IMR-90 (cell line): ENCODE measurements at regions not wholly inside any gene's neighbourhood (a gene's known extent, or its start where the extent isn't known, plus 50 kb on each side); places are given as distances from the start of the nearest gene placed in this dataset.

Experiments used
- ATAC-seq: fragments of 200-7000 bp; cut with Tn5 transposase; 2 replicates; pipeline ENCODE4 v1.9.1; 2020; ENCODE audit warnings: low read depth, mild to moderate bottlenecking, moderate library complexity
- BruUV-seq: library from RNA; stranded (reverse); fragments of 400-500 nt; replicated peaks from 2 replicates; lab custom pipeline; 2021; lab: Mats Ljungman, UMichigan
- CTCF ChIA-PET: fragments of 300-600 bp; formaldehyde crosslinking; extraction: SDS; loops from one replicate; lab custom pipeline; 2021; ENCODE audit warnings: antibody characterized with exemption; lab: Yijun Ruan, JAX
- POLR2A ChIA-PET: fragments of 300-600 bp; sonication (Branson Sonifier 250); formaldehyde crosslinking; loops from one replicate; lab custom pipeline; 2022; ENCODE audit warnings: antibody characterized with exemption; ENCODE audit not compliant: unreplicated experiment; lab: Charles Lee
- DNase-seq: peaks from one replicate; pipeline ENCODE4 v3.0.0; 2013
- H2AFZ ChIP-seq: replicated peaks from 2 replicates; pipeline ENCODE3; 2013; ENCODE audit warnings: low read length, mild to moderate bottlenecking; ENCODE audit not compliant: poor library complexity
- H2AK5ac ChIP-seq: 2 replicates; pipeline ENCODE4 v1.6.1; 2013; ENCODE audit warnings: low read depth, low read length, inconsistent platforms
- H2AK9ac ChIP-seq: replicated peaks from 2 replicates; pipeline ENCODE3; 2013; ENCODE audit warnings: mild to moderate bottlenecking, low read depth, low read length, moderate library complexity; ENCODE audit not compliant: poor library complexity
- H2BK120ac ChIP-seq: 2 replicates; pipeline ENCODE4 v1.6.1; 2013; ENCODE audit warnings: low read depth, low read length, inconsistent platforms
- H2BK15ac ChIP-seq: 3 replicates; pipeline ENCODE4 v1.6.1; 2013; ENCODE audit warnings: low read depth, low read length, inconsistent platforms
- H2BK20ac ChIP-seq: 2 replicates; pipeline ENCODE4 v1.6.1; 2013; ENCODE audit warnings: low read depth, mild to moderate bottlenecking, inconsistent platforms, low read length, moderate library complexity
- H2BK5ac ChIP-seq: 2 replicates; pipeline ENCODE4 v1.6.1; 2013; ENCODE audit warnings: mild to moderate bottlenecking, low read depth, low read length, inconsistent platforms; ENCODE audit not compliant: poor library complexity, severe bottlenecking
- H3K14ac ChIP-seq: replicated peaks from 2 replicates; pipeline ENCODE4 v1.6.1; 2013; ENCODE audit warnings: low read depth, low read length, inconsistent platforms
- H3K18ac ChIP-seq: 2 replicates; pipeline ENCODE4 v1.6.1; 2013; ENCODE audit warnings: low read depth, low read length, control low read depth
- H3K23ac ChIP-seq: 2 replicates; pipeline ENCODE4 v1.6.1; 2013; ENCODE audit warnings: low read depth, low read length, inconsistent platforms
- H3K27ac ChIP-seq: 2 replicates; pipeline ENCODE4 v1.5.1; 2013; ENCODE audit warnings: mild to moderate bottlenecking, control low read depth, low read length; ENCODE audit not compliant: insufficient read depth
- H3K27me3 ChIP-seq: 2 replicates; pipeline ENCODE4 v1.6.1; 2013; ENCODE audit warnings: low read length; ENCODE audit not compliant: control insufficient read depth, insufficient read depth
- H3K36me3 ChIP-seq: 2 replicates; pipeline ENCODE4 v1.6.1; 2013; ENCODE audit warnings: low read length, mixed read lengths; ENCODE audit not compliant: control insufficient read depth, insufficient read depth
- H3K4ac ChIP-seq: 2 replicates; pipeline ENCODE4 v1.6.1; 2013; ENCODE audit warnings: low read depth, low read length, inconsistent platforms
- H3K4me1 ChIP-seq: 2 replicates; pipeline ENCODE4 v1.6.1; 2013; ENCODE audit warnings: low read length, mixed read lengths; ENCODE audit not compliant: control insufficient read depth, insufficient read depth
- H3K4me2 ChIP-seq: 2 replicates; pipeline ENCODE4 v1.6.1; 2013; ENCODE audit warnings: low read depth, mild to moderate bottlenecking, control low read depth, low read length, moderate library complexity
- H3K4me3 ChIP-seq: 2 replicates; pipeline ENCODE4 v1.5.1; 2013; ENCODE audit warnings: low read depth, mild to moderate bottlenecking, control low read depth, low read length, moderate library complexity; ENCODE audit not compliant: insufficient read depth
- H3K56ac ChIP-seq: 2 replicates; pipeline ENCODE4 v1.6.1; 2013; ENCODE audit warnings: low read length, inconsistent platforms; ENCODE audit not compliant: insufficient read depth; ENCODE audit errors: extremely low read depth
- H3K79me1 ChIP-seq, 2 experiments: 2 replicates each; pipeline ENCODE4 v1.6.1; 2013; ENCODE audit warnings: low read length in 2 of 2, inconsistent platforms in 1 of 2, low read depth in 1 of 2
- H3K9ac ChIP-seq: 2 replicates; pipeline ENCODE4 v1.6.1; 2013; ENCODE audit warnings: low read depth, low read length, control low read depth
- H3K9me1 ChIP-seq: 2 replicates; pipeline ENCODE4 v1.6.1; 2013; ENCODE audit warnings: low read length, inconsistent platforms; ENCODE audit not compliant: insufficient read depth
- H3K9me3 ChIP-seq: 2 replicates; pipeline ENCODE4 v1.6.1; 2013; ENCODE audit warnings: low read length; ENCODE audit not compliant: control insufficient read depth, insufficient read depth
- H4K20me1 ChIP-seq: 2 replicates; pipeline ENCODE4 v1.6.1; 2013; ENCODE audit warnings: low read length, inconsistent platforms; ENCODE audit not compliant: insufficient read depth
- H4K5ac ChIP-seq: 2 replicates; pipeline ENCODE4 v1.6.1; 2013; ENCODE audit warnings: mild to moderate bottlenecking, low read depth, low read length, control low read depth
- H4K8ac ChIP-seq, 2 experiments: 2 replicates each; pipeline ENCODE4 v1.6.1; 2013; ENCODE audit warnings: low read depth in 2 of 2, low read length in 2 of 2, control low read depth in 1 of 2, inconsistent platforms in 1 of 2
- H4K91ac ChIP-seq: 2 replicates; pipeline ENCODE4 v1.6.1; 2013; ENCODE audit warnings: low read depth, low read length, inconsistent platforms; ENCODE audit not compliant: insufficient read depth
- BHLHE40 ChIP-seq: fragments of 150-350 bp; IDR thresholded peaks from 2 replicates; pipeline ENCODE4 v1.6.1; 2016; ENCODE audit warnings: mild to moderate bottlenecking, low read depth, low read length
- CTCF ChIP-seq: conservative IDR thresholded peaks from 2 replicates; pipeline ENCODE4 v1.5.1; 2012; ENCODE audit warnings: mild to moderate bottlenecking, low read depth, low read length, improper control_type of control experiment
- ELK1 ChIP-seq: fragments of 150-350 bp; IDR thresholded peaks from 2 replicates; pipeline ENCODE4 v1.6.1; 2016; ENCODE audit warnings: low read depth, mild to moderate bottlenecking, low read length, moderate library complexity, borderline replicate concordance
- MAZ ChIP-seq: IDR thresholded peaks from 2 replicates; pipeline ENCODE4 v1.6.1; 2012; ENCODE audit warnings: low read depth, mild to moderate bottlenecking, low read length, improper control_type of control experiment, moderate library complexity, borderline replicate concordance
- MXI1 ChIP-seq: IDR thresholded peaks from 2 replicates; pipeline ENCODE4 v1.6.1; 2012; ENCODE audit warnings: low read depth, mild to moderate bottlenecking, low read length, moderate library complexity, borderline replicate concordance
- RAD21 ChIP-seq: IDR thresholded peaks from 2 replicates; pipeline ENCODE4 v1.6.1; 2012; ENCODE audit warnings: low read length, improper control_type of control experiment
- RCOR1 ChIP-seq: IDR thresholded peaks from 2 replicates; pipeline ENCODE4 v1.6.1; 2012; ENCODE audit warnings: mild to moderate bottlenecking, low read length, improper control_type of control experiment; ENCODE audit not compliant: insufficient replicate concordance
- RFX5 ChIP-seq: IDR thresholded peaks from 2 replicates; pipeline ENCODE4 v1.8.0; 2012; ENCODE audit warnings: low read depth, mild to moderate bottlenecking, low read length, moderate library complexity
- SMC3 ChIP-seq: fragments of 150-350 bp; IDR thresholded peaks from 2 replicates; pipeline ENCODE4 v1.6.1; 2016; ENCODE audit warnings: low read depth, mild to moderate bottlenecking, antibody characterized with exemption, low read length, moderate library complexity
- USF2 ChIP-seq: fragments of 150-350 bp; IDR thresholded peaks from 2 replicates; pipeline ENCODE4 v1.6.1; 2017; ENCODE audit warnings: mild to moderate bottlenecking, antibody characterized with exemption, low read length, low read depth
- WGBS, 2 experiments: methylation state at CpG; one replicate each; pipeline versions ENCODE4 v1.1.5 to v1.1.7; 2013; ENCODE audit warnings: missing lambda C conversion rate in 2 of 2; ENCODE audit not compliant: insufficient read length in 1 of 2; ENCODE audit errors: extremely low coverage in 2 of 2; 5-methylcytosine and 5-hydroxymethylcytosine counted together
- dilution Hi-C: fragments of 300-500 bp; cut with HindIII; formaldehyde crosslinking; loops from one replicate; pipeline ENCODE4 v1.14.3; 2018; ENCODE audit warnings: low sequenced_read_pairs; ENCODE audit not compliant: unreplicated experiment
- in situ Hi-C: fragments of 300-500 bp; cut with MboI; formaldehyde crosslinking; loops from 3 replicates; pipeline ENCODE4 v1.14.3; 2019; ENCODE audit warnings: low sequenced_read_pairs, inconsistent platforms, mixed read lengths
- intact Hi-C: fragments of 100-400 bp; cut with micrococcal nuclease; formaldehyde crosslinking; loops from 2 replicates; pipeline ENCODE4 v1.10.0; 2022

- Histone ChIP-seq H3K9me3 (no peaks in the 10 kb centered on the region), H4K5ac (no peak overlapping the region), H3K4me3 (no peak overlapping the region), H3K27me3 (no peaks in the 10 kb centered on the region), H3K56ac (no peak overlapping the region), H2BK15ac (no peak overlapping the region), H2BK5ac (no peak overlapping the region), H3K23ac (no peak overlapping the region), H3K79me1 (no peaks in the 10 kb centered on the region), H3K4me1 (no peaks in the 10 kb centered on the region), H3K4me2 (no peak overlapping the region), H2BK20ac (no peak overlapping the region), H4K20me1 (no peaks in the 10 kb centered on the region), H4K8ac (no peak overlapping the region), H2AK5ac (no peak overlapping the region), H3K4ac (no peak overlapping the region), H3K14ac (no peak overlapping the region), H3K18ac (0 out of 2 replicates have a peak overlapping the region, but pooled peaks have one; percentile 5), H2AFZ (no peak overlapping the region), H2AK9ac (no peak overlapping the region), H3K36me3 (no peaks in the 10 kb centered on the region), H3K9me1 (no peaks in the 10 kb centered on the region), H3K27ac (no peak overlapping the region), H2BK120ac (no peak overlapping the region), H3K9ac (no peak overlapping the region), H4K91ac (no peak overlapping the region)
- no peak for ATAC-seq
- dilution Hi-C loops (no loop called here), in situ Hi-C loops (no loop called here), intact Hi-C loops (no loop called here)
- BruUV-seq, result no TSS peak
- DNase-seq, result no peak
- POLR2A ChIA-PET, result no interaction called here
- no peak for TF ChIP-seq USF2
- TF ChIP-seq RAD21, result no peak
- no peak for TF ChIP-seq SMC3
- TF ChIP-seq MAZ, result no peak
- TF ChIP-seq MXI1, result no peak
- no peak for TF ChIP-seq ELK1
- TF ChIP-seq BHLHE40, result no peak
- TF ChIP-seq CTCF, result no peak
- no peak for TF ChIP-seq RFX5
- TF ChIP-seq RCOR1, result no peak
- CTCF ChIA-PET, result no interaction called here
- no CpG with 5 or more reads among the region's 2 CpGs for WGBS, 2 experiments
These were observed 180.5 kb upstream of the GORAB start for GRCh38 chr1:170351366-170351946.
